Right ventricle myocardium inferior (tissue), 1 donor: ENCODE measurements at regions not wholly inside any gene's neighbourhood (a gene's known extent, or its start where the extent isn't known, plus 50 kb on each side); places are given as distances from the start of the nearest gene placed in this dataset.
A peak's percentile ranks its signal among the peaks of the same experiment; 100 is the strongest.

Source experiments
- ATAC-seq: fragments of 200-7000 bp; cut with Tn5 transposase; one replicate; pipeline ENCODE4 v1.9.1; 2020; ENCODE audit warnings: mild to moderate bottlenecking, moderate library complexity
- DNase-seq: peaks from one replicate; pipeline ENCODE4 v3.0.0; 2021; ENCODE audit errors: missing footprints
- intact Hi-C: fragments of 100-400 bp; cut with DNase I; formaldehyde crosslinking; loops from one replicate; pipeline ENCODE4 v1.11.0; 2022
- donor health status: DM: no; HTN: yes; CAD: no; lungs with severe emphysema.

DNA sequence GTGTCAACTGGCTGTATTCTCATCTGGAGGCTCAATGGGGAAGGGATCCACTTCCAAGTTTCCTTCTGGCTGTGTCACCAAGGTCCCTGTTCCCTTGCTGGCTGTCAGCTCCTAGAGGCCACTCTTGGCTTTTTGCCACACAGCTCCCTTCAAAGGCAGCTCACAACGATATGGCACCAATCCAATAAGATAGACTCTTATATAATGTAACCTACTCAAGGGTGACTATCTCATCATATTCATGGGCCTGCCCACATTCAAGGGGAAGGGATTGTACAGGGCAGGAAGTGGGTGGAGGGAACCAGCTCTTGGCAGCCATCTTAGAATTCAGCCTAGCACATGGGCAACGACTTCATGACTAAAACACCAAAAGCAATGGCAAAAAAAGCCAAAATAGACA lies 98.7 kb upstream of the PLXNC1 start:
- intact Hi-C loops = no loop called here
- no peak for ATAC-seq
- DNase-seq = no peak

DNA sequence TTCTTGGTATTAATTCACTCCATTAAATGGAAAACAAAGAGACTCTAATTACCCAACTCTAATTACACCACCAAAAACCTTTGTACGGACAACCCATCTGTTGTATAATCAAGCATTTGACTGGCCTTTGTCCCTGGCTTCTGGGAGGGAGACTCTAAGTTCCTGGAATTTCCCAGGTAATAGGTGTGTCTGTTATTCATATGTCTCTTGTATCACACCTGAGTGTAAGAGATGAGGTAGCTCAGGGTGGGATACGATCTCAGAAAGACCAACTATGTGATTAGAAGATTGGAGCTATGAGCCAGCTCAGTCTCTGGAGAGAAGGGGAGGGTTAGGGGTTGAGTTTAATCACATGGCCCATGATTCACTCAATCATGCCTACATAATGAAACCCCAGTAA lies 94.7 kb upstream of the PLXNC1 start:
- no peak for DNase-seq
- intact Hi-C loops = no loop called here
- no peak for ATAC-seq

DNA sequence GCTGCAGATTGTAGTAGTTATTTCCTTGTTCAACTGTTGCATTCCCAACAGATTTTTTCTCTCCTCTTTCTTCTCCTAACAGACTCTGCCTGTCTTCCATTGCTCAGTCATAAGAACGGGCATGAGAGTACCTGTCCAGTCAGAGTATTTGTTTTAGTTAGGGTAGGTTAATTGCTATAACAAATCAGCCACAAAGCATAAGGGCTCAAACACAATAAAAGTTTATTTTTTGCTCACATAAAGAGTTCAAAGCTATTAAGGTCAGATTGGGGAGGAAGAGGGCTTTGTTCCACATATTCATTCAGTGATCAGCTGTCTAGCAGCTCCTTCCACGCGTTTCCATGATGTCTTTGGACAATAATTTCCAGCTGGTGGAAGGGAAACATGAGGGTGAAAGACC lies 92.8 kb upstream of the PLXNC1 start:
- DNase-seq = no peak
- intact Hi-C loops = no loop called here

DNA sequence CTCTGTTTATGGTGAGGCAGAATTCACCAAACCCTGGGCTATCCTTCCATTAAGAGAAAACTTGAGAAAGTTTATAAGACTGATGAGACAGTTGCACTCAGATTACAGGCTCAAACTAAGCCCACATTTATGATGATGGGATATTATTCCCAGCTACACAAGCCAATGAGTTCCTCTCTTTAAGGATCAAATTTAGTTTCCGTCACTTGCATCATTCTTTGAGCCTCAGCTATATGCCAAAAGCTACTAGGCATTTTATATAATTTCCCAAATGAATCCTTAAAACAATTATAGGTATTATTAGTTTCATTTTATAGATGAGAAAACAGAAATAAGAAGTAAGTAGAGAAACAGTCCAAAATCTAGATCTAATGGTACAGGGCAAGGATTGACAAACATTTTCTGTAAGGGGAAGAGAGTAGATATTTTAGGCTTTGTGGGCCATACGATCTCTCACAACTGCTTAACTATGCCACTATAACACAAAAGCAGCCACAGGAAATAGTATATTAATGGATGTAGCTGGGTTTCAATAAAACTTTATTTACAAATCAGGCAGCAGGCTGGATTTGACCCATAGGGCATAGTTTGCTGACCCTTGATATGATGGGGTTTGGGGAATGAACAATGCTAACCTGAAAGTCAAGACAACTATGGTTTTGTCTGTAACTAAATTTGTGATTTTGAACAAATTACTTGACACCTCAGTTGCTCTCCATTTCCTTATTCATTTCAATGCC lies 91.8 kb upstream of the PLXNC1 start:
- no peak for ATAC-seq
- DNase-seq = no peak
- intact Hi-C loops = no loop called here

More for the DNA sequence above, 92.8 kb upstream of the PLXNC1 start:
- ATAC-seq = no peak

DNA sequence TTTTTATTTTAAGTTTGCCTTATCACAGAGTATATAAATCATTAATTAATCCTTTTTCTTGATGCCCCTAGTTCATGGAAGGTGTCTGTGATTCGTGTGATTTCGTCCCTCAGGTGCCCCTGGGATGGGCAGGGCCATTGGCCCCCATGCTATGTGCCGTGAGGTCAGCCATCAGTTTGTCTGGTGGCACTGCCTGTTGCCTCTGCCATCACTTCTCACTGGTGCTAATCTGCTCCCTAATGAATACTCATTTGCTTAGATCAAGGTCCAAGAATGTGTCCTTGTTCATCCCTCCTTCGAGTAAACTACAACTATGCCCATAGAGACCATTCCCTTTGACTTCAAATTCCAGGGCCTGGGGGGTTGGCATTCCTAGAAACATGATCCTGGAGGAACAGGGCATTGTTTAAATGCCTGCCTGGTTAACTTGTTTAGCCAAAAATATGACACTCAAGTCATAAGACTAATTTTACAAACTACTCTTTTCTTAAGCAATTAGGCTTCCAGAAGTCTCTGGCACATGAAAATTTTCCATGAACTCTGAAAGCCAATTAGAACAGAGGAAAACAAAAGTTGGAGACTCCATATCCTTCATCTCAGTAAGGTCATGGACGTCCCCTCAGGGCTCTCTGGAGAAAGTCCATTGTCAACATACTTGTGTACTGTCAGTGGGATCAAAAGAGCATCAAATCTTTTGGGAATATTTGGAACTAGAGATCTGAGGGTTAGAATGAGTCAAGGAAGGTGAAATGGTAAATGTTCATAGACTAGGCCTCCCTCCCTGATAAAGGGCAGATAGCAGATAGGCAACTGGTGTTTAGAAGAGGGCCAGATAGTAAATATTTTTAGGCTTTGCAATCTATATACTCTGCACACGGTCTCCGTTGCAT lies 90.9 kb upstream of the PLXNC1 start:
- ATAC-seq = peak; percentile 91

DNA sequence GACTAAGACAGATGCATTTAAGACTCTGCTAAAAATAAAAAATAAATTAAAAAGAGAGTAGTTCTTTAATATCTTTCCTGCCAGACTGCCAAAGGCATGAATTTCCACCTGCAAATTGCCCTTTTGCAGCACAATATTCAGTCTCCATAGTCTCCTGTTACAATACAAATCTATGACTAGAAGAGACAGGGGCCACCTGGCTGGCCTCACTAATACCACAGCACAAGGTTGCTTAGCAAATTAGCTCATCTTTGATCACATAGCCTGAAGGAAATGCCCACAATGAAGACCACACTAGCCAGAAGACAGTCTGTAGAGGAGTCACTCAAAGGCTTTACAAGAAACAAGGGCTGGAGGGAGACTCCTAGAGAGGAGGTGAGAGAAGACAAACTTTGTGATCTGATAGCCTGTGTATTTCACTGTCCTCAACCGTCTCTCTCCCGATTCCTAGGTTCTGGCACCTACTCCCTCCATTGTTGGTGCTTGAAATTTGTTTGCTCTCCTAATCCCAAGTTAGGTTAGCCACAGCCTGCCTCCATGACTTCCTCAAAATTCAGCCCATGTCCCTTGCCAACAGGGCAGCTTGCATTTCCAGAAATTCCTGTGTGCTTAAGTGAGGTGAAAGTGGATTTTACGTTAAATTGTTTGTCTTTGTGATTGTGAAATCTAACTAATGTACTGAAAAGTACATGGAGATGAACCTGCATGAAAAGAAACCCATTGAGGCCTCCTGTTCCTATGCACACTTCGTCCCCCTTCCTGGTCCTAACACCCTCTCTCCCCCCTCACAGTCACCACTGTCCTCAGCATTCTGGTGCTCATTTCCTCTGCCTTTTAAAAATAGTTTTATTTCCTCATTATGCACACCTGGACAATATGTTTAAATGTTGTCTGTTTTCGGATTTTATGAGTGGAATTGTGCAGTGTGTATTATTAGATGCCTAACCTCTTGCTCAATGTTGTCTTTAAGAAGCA lies 88.7 kb upstream of the PLXNC1 start:
- no peak for ATAC-seq
- intact Hi-C loops = no loop called here

More for the DNA sequence above, 90.9 kb upstream of the PLXNC1 start:
- intact Hi-C loops = no loop called here
- no peak for DNase-seq

DNA sequence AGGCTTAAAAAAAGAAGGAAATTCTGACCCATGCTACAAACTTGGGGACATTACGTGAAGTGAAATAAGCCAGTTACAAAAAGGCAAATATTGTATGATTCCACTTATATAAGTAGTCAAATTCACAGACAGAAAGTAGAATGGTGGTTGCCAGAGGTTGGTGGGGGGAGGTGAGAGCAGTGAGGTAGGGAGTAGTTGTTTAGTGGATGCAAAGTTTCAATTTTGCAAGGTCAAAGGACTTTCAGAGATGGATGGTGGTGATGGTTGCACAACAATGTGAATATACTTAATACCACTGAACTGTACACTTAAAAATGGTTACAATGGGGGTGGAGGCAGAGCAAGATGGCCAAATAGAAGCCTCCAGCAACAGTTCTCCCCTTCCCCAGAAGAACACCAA lies 86.2 kb upstream of the PLXNC1 start:
- no peak for DNase-seq
- intact Hi-C loops = no loop called here
- no peak for ATAC-seq

More for the DNA sequence above, 88.7 kb upstream of the PLXNC1 start:
- no peak for DNase-seq

DNA sequence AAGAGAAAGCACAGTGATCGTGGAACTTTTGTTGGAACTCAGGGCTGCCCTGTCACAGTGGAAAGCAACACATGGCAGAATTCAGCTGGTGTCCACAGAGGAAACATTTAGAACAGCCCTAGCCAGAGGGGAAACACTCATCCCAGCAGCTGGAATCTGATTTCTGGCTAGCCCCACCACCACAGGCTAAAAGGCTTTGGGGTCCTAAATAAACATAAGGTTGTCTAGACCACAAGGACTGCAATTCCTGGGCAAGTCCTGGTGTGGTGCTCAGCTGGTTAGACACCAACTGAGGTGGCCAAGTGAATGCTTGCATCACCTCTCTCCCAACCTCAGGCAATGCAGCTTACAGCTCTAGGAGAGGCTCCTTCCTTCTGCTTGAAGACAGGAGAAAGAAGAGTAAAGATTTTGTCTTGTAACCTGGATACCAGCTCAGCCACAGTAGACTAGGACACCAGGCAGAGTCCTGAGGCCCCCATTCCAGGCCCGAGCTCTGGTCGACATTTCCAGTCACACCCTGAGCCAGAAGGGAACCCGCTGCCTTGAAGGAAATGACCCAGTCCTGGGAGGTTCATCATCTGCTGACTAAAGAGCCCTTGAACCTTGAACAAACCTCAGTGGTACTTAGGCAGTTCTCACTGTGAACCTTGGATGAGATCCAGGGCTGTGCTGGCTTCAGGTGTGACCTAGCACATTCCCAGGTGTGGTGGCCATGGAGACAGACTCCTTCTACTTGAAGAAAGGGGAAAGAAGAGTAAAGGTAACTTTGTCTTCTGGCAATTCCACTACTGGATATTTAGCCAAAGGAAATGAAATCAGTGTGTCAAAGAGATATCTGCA lies 85.4 kb upstream of the PLXNC1 start:
- ATAC-seq (no peak), DNase-seq (no peak)
- intact Hi-C loops = no loop called here

DNA sequence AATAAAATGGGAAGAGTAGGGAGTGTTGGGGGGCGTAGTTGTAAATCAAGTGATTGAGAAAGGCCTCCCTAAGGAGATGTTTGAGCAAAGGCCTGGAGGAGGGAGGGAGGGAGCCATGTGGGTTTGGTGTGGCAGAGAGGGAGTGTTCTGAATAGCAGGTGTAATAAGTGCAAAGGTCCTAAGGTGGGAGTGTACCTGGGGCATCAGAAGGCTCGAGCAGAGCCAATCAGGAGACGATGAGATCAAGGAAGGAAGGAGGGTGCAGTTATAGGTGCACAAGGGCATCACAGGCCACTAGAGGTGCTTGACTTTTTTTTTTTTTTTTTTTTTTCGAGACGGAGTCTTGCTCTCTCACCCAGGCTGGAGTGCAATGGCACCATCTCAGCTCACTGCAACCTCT lies 77.9 kb upstream of the PLXNC1 start:
- DNase-seq (no peak), ATAC-seq (no peak)
- intact Hi-C loops = loop anchor here (5.0 to 10.0 kb wide), 2 partner anchors 78 to 496 kb away; partner anchors contain the start of gene SOCS2

DNA sequence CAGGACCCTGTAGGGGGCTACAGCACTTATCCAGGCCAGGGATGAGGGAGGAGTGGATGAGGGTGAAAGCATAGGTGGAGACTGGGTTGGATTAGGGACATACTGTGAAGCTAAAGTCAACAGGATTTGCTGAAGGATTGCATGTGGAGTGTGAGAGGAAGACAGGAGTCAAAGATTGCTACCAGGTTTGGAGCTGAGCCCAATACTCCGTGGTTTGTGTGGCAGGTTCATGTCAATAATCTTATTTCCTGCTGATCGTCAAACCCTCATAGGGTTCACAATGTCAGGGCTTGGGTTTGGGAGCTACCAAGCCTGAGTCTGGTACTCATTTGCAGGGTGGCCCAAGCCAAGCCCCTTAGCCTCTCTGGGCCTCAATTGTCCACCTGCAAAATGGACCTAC lies 77.1 kb upstream of the PLXNC1 start:
- DNase-seq = no peak
- intact Hi-C loops = loop anchor here (5.0 to 10.0 kb wide), 2 partner anchors 79 to 496 kb away; partner anchors contain the start of gene SOCS2
- no peak for ATAC-seq

DNA sequence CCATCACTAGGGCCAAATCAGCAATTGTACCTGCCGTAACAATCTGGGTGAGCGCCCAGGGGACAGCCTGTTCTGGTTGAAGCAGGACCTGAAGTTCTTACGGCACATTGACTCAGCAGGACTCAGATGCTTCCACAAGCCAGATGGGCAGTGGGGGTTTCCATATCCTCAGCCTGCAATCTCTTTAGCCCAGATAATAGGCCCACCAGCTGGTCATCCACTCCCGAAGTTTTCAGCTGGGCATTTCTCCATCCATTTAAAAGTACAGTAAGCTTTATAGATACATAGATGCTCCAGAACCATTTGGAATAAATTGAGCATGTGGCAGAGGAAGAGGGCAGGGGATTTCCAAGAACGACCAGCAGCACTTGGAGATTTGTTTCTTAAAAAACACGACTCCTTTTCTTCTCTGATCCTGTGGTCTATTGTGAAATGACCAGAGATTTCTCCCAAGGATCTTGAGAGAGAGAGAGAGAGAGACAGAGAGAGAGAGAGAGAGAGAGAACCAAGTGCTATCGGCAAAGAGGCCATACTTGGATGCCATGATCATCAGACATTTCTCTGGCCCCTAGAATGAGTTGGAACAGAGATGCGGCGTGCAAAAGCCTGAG lies 74.8 kb upstream of the PLXNC1 start:
- intact Hi-C loops = loop anchor here (1.0 to 10.0 kb wide), 5 partner anchors 81 to 499 kb away; partner anchors contain the start of genes CRADD and SOCS2
- ATAC-seq (peak; percentile 53), DNase-seq (no peak)

DNA sequence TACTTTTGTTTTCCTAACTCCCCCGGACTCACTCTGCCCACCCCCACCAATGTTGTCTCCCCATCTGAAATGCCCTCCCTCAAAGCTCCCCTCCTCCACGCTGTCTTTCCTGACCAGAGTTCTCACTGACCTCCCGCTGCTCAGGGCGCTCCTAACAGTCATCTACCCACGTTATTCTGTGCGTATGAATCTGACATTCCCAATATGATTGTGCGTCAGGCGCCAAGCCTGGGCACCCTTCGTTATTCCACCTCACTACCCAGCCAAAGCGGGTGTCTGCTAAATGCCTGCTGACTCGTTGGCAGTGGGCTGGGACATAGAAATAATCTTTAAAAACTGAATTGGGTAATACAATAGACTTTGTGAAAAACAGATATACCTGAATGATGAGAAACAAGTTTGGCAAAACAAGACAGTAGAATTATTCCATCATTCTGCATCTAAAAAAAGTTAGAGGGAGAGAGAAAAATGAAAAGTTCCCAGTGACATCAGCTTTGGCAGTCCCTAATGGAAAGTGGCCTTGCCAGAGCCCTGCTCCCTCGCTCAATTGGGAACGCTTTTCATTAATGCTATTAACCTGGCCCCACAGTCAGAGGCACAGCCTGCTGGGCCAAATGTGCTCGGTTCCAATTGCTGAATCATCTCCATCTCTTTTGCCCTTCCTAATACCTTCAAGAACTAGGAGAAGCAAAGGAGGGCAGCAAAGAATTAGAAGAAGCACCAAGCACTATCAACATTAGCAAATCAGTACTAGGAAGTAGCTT lies 74.0 kb upstream of the PLXNC1 start:
- ATAC-seq (peak; percentile 89), DNase-seq (peak; percentile 71)
- intact Hi-C loops = loop anchor here (1.0 to 10.0 kb wide), 5 partner anchors 82 to 500 kb away; partner anchors contain the start of genes CRADD and SOCS2

DNA sequence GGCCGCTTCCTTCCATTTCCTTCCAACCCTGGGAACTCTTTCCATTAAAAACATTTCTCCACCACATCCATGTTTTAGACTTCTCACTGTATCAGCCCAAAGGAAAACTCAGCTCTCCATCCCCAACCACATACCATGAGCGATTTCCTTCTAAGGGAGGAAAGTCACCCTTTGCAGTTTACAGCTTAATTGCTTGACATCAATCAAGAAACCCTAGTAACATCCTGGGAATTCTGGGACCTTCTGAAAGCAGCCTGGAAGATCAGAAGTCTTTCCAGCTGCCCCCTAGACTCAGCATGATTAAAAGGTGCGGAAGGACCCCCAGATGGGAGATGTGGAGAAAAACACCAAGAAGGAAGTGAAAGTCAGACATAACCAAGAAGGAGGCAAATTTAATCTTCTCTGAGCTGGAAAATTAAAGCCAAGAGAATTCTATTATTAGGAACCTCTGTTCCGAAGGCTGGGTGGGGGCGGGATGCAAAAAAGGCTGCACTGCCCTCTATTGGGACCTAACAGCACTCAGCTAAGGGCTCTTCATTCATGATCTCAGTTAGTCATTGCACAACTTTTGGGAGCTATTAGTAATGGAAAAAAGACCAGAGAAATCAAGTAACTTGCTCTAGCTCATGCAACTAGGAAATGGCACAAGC lies 73.3 kb upstream of the PLXNC1 start:
- DNase-seq (peak; percentile 81), ATAC-seq (peak; percentile 92)
- intact Hi-C loops = loop anchor here (1.0 to 10.0 kb wide), 6 partner anchors 83 to 500 kb away; partner anchors contain the start of genes CRADD and SOCS2

DNA sequence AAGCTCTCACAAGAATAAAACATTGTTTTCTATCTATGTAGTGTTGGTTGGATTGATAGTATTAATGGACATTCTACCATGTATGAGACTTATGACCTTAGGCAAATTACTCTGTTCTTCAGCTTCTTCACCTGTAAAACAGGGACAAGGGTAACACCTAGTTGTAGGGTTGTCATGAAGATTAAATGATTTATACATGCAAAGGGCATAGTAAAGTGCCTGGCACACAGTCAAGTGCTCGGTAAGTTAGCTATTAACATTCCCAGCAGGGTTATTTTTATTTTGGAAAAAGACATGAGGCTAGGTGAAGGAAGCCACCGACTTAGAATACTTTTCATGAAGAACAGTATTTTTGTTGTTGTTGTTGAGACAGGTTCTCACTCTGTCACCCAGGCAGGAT lies 71.2 kb upstream of the PLXNC1 start:
- DNase-seq (no peak), ATAC-seq (no peak)
- intact Hi-C loops = loop anchor here (5.0 to 10.0 kb wide), 2 partner anchors 310 to 502 kb away; partner anchors contain the start of gene SOCS2

DNA sequence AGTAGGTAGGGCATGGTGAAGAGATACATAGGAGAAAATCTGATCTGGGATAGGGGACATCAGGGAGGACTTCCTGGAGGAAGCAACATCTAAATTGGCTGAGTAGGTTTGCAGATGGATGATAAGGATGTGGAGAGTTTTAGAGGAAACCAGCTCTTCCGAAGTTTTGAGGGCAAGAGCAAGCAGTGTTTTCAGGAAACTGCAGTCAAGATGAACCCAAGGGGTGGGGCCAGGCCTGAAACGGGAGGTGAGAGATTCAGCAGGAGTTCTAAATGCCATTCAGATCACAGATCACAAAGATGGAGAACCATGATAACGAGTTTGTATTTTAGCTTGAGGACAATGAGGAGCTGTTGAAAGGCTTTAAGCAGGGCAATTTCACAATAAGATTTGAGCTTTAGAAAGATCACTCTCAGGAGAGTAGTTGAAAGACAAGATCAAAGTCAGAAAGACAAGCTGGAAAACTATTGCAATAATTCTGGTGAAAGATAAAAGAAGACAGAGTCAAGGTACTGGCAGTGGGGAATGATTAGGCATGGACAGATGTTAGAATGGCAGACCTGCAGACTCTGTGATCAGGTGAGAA lies 70.1 kb upstream of the PLXNC1 start:
- intact Hi-C loops = loop anchor here (5.0 to 10.0 kb wide), 2 partner anchors 311 to 503 kb away; partner anchors contain the start of gene SOCS2
- ATAC-seq (no peak), DNase-seq (no peak)
